ENCODE measurements at regions not wholly inside any gene's neighbourhood (a gene's known extent, or its start where the extent isn't known, plus 50 kb on each side); places are given as distances from the start of the nearest gene placed in this dataset.
"Not testable (repeated sequence)": the region's sequence is repeated elsewhere in the genome, so short reads cannot be mapped to it uniquely, and the experiment has no call there.

DNA sequence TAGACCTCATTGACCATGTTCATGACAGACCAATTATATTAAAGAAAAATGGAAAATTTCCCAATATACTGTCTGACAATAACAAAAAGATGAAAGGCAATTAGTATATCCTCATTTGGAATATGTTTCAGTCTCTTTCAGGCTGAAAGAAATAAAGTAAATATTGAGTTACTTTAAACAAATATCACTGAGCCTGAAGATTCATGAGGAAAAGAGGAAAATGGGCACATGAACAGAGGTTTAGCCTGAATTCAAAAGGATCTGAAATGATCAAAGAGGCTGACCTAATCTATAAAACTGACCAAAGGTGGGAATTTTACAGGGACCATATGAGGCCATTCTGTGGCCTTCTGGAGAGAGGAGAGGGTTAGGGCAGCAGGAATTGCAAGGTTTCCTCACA lies 771.5 kb upstream of the CDH18 start:
- H3K4me3 ChIP-seq (ENCODE audit: low read length); H3K27me3 ChIP-seq (ENCODE audit: insufficient read depth, low read length); H3K9me3 ChIP-seq (ENCODE audit: low read depth, low read length); H3K4me1 ChIP-seq (ENCODE audit: insufficient read depth, low read length): not testable (repeated sequence)

DNA sequence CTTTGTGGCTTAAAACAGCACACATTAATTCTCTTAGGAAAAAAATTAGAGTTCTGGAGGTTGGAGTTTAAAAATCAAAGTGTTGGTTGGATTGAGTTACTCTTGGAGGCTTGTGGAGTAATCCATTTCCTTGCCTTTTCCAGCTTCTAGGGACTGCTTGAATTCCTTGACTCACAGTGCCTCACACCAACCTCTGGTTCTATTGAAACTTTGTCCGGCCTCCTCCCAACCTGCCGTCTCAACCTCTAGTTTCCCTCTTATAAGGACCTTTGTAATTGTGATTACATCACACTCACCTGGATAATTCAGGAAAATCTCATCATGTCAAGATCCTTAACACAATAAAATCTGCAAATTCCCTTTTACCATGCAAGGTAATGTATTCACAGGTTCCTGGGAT lies 764.2 kb upstream of the CDH18 start:
- not testable (repeated sequence) for H3K9me3 ChIP-seq (ENCODE audit: low read depth, low read length); H3K4me3 ChIP-seq (ENCODE audit: low read length); H3K4me1 ChIP-seq (ENCODE audit: insufficient read depth, low read length)

DNA sequence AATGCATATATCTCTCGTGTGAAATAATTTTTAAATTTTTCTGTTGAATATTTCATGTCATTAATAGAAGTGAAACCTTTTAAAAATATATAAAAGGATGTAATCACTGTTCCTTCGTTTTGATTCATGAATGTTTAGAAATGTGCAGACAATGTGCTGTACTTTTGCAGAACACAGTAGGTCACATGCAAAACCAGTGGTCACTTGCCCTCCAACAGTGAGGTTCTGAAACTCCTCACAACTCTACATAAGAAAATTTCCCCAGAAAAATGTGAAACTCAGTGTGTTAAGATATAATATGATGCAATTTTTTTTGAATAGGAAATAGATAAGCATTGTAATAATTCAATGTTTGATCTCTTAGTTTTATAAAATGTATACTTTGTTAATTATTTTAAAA lies 747.7 kb upstream of the CDH18 start:
- not testable (repeated sequence) for H3K9me3 ChIP-seq (ENCODE audit: low read depth, low read length); H3K4me1 ChIP-seq (ENCODE audit: insufficient read depth, low read length); H3K27me3 ChIP-seq (ENCODE audit: insufficient read depth, low read length); H3K4me3 ChIP-seq (ENCODE audit: low read length)

More for the DNA sequence above, 764.2 kb upstream of the CDH18 start:
- H3K27me3 ChIP-seq (ENCODE audit: insufficient read depth, low read length): not testable (repeated sequence)

DNA sequence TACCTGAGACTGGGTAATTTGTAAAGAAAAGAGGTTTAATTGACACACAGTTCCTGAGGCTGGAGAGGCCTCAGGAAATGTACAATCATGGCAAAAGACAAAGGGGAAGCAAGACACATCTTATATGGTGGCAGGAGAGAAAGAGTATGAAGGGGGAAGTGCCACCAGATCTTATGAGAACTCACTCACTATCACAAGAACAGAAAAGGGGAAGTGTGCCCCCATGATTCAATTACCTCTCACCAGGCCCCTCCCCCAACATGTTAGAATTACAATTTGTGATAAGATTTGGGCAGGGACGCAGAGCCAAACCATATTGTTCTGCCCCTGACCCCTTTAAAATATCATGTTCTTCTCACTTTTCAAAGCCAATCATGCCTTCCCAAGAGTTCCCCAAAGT lies 744.2 kb upstream of the CDH18 start:
- not testable (repeated sequence) for H3K9me3 ChIP-seq (ENCODE audit: low read depth, low read length); H3K4me1 ChIP-seq (ENCODE audit: insufficient read depth, low read length); H3K27me3 ChIP-seq (ENCODE audit: insufficient read depth, low read length); H3K4me3 ChIP-seq (ENCODE audit: low read length)

DNA sequence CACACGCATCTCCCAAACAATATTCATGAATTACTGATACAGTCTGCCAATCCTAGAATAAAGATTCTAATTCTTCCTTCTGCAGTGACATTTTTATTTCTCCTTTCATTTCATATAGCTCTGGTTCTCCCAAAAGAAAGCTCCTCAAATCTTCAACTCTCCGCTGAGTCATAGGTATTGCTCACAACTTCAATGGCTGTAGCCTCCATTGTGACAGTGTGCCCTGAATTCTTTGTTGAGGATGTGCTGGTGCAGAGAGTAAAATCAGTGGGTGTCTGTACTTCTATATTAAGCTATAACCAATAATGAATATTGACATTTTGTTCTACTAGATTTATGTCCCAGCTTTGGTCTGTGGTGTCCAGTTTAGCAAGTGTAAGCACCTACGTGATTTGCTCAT lies 733.3 kb upstream of the CDH18 start:
- H3K4me3 ChIP-seq (ENCODE audit: low read length); H3K27me3 ChIP-seq (ENCODE audit: insufficient read depth, low read length); H3K9me3 ChIP-seq (ENCODE audit: low read depth, low read length); H3K4me1 ChIP-seq (ENCODE audit: insufficient read depth, low read length): not testable (repeated sequence)

DNA sequence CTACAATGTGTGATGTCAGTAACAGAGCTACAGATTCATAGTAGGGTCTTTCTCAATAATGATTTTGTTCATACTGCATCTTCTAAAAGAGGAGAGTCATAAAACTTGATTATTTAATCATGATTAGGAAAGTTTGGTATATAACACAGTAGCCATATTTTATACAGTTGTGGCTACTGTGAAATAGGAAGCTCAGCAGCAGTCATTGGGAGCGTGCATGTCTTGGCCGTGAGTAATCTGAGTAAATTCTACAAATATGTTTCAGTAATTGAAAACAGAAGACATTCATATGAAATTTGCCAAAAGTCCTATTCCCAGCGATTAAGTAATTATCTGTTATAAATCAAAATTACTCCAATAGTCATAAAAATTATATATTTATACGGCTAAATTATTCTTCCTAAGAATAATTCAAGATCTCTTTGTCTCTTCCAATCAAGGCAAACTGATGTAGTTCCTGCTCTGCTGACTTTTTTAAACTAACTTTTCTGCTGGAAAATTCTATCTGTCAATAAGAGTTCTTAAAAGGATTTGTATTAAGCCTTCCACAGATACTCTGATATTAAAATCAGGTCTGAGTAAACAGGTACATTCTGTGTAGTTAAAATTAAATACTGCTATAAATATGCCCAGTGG lies 723.6 kb upstream of the CDH18 start:
- not testable (repeated sequence) for H3K4me3 ChIP-seq (ENCODE audit: low read length); H3K27me3 ChIP-seq (ENCODE audit: insufficient read depth, low read length); H3K4me1 ChIP-seq (ENCODE audit: insufficient read depth, low read length); H3K9me3 ChIP-seq (ENCODE audit: low read depth, low read length)

DNA sequence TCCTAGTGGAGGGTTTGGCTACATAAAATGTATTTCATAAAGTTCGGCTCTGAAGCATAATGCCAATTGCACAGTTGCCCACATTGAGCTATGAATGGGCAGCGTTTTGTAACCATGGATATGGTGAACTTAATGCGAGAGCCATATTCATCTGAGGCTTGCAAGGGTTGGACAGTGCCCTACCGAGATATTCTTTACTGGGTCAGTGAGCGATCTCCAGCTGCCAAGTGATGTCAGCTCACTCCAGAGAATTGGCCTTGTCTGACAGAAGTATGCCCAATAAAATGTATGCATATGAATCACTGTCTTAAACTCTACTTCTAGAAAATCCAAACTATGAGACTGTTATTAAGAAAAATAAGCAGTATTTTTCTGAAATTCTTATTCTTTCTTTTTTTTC lies 719.6 kb upstream of the CDH18 start:
- H3K9me3 ChIP-seq (ENCODE audit: low read depth, low read length); H3K27me3 ChIP-seq (ENCODE audit: insufficient read depth, low read length); H3K4me1 ChIP-seq (ENCODE audit: insufficient read depth, low read length); H3K4me3 ChIP-seq (ENCODE audit: low read length): not testable (repeated sequence)

DNA sequence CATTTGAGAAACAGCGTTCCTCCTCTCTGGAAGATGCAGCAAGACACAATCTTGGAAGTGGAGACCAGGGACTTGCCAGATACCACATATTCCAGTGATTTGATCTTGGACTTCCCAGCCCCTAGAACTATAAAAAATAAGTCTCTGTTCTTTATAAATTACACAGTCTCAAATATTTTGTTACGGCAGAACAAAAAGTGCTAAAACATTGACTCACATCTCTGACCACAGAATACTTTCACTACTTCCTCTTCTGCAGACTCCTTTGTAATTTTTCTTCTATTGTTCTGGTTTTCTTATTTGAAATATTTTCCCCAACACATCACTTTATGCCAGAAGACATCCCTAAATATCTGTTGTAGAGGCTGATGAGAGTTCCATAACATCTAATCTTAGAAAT lies 706.1 kb upstream of the CDH18 start:
- H3K27me3 ChIP-seq (ENCODE audit: insufficient read depth, low read length): no peaks in the 10 kb centered on the region
- no peak overlapping the region for H3K4me3 ChIP-seq (ENCODE audit: low read length)
- no peaks in the 10 kb centered on the region for H3K9me3 ChIP-seq (ENCODE audit: low read depth, low read length)
- H3K4me1 ChIP-seq (ENCODE audit: insufficient read depth, low read length): no peaks in the 10 kb centered on the region

DNA sequence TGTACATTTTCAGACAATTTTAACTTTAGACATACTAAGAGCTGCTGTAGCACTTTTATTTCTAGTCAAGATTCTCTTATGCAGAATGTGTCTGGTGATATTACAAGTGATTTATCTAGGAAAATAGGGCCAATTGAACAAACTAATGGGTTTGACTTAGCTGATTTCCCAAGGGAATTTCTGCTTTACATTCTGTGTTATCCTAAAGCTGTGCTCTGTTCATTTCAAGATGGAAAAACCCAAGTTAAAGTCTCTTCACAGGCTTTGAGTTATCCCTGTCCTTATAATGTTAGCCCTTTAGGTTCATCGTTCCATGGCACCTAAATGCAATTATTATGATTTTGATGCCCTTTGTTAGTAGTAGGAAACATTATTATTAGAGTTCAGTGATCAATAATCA lies 704.9 kb upstream of the CDH18 start:
- Histone ChIP-seq H3K9me3 (ENCODE audit: low read depth, low read length) (no peaks in the 10 kb centered on the region), H3K4me3 (ENCODE audit: low read length) (no peak overlapping the region), H3K27me3 (ENCODE audit: insufficient read depth, low read length) (no peaks in the 10 kb centered on the region), H3K4me1 (ENCODE audit: insufficient read depth, low read length) (no peaks in the 10 kb centered on the region)

DNA sequence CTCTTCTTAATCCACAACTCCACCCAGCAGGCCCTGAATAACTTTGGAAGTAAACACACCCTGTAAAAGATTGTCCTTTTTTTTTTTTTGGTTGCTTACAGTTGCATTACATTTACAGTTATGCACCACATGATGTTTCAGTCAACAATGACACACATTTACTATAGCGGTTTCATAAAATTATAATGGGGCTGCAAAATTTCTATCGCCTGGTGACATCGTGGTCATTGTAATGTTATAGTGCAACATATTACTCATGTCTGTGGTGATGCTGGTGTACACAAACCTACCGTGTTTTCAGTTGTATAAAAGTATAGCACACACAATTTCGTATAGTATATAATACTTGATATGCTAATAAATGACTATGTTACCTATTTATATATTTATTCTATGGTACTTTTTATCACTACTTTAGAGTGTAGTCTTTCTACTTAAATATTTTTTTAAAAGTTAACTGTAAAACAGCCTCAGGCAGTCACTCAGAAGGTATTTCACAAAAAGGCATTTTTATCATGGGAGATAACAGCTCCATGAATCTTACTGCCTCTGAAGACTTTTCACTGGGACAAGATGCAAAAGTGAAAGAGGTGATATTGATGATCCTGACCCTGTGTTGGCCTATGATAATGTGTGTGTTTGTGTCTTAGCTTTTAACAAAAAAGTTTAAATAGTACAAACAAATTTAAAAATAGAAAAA lies 695.4 kb upstream of the CDH18 start:
- Histone ChIP-seq H3K27me3 (ENCODE audit: insufficient read depth, low read length) (no peaks in the 10 kb centered on the region), H3K4me1 (ENCODE audit: insufficient read depth, low read length) (no peaks in the 10 kb centered on the region), H3K4me3 (ENCODE audit: low read length) (no peak overlapping the region), H3K9me3 (ENCODE audit: low read depth, low read length) (no peaks in the 10 kb centered on the region)

DNA sequence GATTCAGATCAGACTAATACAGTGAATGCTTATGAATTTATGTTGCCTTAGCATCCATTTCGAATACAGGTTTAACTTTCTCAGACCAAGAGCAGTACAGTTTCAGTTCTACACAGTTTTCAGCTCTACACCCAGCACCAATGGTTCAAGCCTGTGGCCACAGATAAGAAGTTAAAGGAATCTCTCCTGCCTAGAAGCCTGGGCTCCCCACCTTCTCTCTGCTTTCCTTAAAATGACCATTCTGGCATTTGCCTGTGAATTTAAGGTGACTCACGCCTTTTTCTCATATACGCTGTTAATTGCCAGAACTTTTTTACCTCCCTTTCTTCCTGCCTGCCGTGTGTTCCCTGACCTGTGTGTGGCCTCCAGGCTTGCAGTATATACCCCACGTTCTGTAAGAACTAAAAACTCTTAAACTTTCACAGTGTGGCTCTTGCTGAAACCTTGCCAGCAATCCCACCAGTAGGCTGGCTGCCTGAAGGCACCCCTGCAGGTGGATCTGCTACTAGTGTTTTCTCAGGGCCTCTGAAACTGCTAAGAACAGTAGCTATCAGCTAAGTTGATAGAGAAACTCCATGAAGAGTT lies 692.8 kb upstream of the CDH18 start:
- Histone ChIP-seq H3K27me3 (ENCODE audit: insufficient read depth, low read length) (no peaks in the 10 kb centered on the region), H3K4me1 (ENCODE audit: insufficient read depth, low read length) (no peaks in the 10 kb centered on the region), H3K9me3 (ENCODE audit: low read depth, low read length) (no peaks in the 10 kb centered on the region), H3K4me3 (ENCODE audit: low read length) (no peak overlapping the region)

DNA sequence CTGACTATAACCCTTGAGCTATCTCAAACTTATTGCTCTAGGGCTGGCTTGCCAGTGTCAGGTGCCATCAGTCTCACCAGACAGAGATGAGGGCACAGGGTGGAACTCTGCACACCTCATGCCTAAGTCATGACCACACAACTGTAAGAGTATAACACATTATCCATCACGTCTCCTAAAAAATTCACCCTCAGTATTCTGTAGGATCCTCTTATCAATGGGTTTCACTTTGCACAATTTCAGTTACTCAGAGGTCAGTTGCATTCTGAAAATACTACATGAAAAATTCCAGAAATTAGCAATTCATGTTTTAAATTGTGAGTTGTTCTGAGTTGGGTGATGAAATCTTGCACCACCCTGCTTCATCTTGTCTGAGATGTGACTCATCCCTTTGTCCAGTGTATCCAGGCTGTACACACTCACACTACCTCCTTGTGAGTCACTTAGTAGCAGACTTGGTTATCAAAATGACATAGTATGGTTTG lies 690.9 kb upstream of the CDH18 start:
- Histone ChIP-seq H3K27me3 (ENCODE audit: insufficient read depth, low read length) (no peaks in the 10 kb centered on the region), H3K4me1 (ENCODE audit: insufficient read depth, low read length) (no peaks in the 10 kb centered on the region), H3K4me3 (ENCODE audit: low read length) (no peak overlapping the region), H3K9me3 (ENCODE audit: low read depth, low read length) (no peaks in the 10 kb centered on the region)

DNA sequence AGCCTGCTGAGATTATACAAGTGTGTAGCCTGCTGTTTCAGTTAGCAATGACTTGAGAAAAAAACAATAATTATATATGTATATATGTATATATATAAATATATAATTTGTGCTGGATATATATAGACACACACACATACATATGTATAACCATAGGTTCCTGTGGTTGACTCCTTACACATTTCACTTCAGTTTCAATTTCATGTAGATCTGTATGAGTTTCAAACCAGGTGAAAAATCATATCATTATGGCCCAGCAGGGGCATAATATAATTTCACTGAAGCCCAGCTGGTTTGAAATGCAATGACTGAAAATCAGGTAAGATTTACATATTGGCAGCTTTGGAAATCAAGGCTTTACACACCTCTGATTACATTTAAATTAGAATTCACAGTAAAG lies 690.4 kb upstream of the CDH18 start:
- Histone ChIP-seq H3K4me1 (ENCODE audit: insufficient read depth, low read length) (no peaks in the 10 kb centered on the region), H3K9me3 (ENCODE audit: low read depth, low read length) (no peaks in the 10 kb centered on the region), H3K27me3 (ENCODE audit: insufficient read depth, low read length) (no peaks in the 10 kb centered on the region), H3K4me3 (ENCODE audit: low read length) (no peak overlapping the region)

DNA sequence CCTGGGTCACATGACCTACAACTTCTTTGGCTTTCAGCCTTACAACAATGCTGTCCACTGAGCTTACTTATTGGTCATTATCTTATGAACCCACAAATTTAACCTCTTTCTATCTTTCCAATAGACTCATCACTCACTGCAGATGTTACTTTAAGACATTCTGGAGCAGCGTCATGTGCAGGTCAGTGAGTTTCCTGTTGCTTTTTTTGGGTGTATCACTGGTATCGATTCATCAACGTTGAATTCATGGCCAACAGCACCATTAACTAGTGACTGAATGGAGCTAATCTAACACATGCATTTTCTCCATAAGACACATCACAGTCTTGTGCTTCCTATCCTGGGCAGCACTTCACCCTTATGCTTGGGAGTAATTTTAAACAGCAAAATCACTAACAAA lies 672.6 kb upstream of the CDH18 start:
- H3K4me1 ChIP-seq (ENCODE audit: insufficient read depth, low read length): no peaks in the 10 kb centered on the region
- H3K9me3 ChIP-seq (ENCODE audit: low read depth, low read length): no peaks in the 10 kb centered on the region
- no peak overlapping the region for H3K4me3 ChIP-seq (ENCODE audit: low read length)
- no peaks in the 10 kb centered on the region for H3K27me3 ChIP-seq (ENCODE audit: insufficient read depth, low read length)

DNA sequence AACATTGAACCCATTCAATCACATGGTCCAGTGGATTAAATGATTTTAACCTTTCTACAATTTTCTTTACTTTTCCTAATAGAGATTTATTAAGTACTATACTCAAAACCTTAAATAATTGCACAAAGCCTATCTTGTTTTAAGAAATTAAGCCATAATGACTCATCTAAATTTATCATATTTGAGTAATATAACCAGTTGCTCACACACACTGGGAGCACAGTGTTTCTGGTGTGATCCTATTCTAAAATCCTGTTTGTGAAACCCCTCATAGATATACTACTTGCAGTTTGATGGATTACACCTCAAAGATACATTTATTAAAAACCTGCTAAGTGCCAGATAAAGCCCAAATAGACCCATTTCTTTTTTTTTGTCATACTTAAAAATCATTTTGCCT lies 668.3 kb upstream of the CDH18 start:
- Histone ChIP-seq H3K4me1 (ENCODE audit: insufficient read depth, low read length) (no peaks in the 10 kb centered on the region), H3K27me3 (ENCODE audit: insufficient read depth, low read length) (no peaks in the 10 kb centered on the region), H3K4me3 (ENCODE audit: low read length) (no peak overlapping the region), H3K9me3 (ENCODE audit: low read depth, low read length) (no peaks in the 10 kb centered on the region)

DNA sequence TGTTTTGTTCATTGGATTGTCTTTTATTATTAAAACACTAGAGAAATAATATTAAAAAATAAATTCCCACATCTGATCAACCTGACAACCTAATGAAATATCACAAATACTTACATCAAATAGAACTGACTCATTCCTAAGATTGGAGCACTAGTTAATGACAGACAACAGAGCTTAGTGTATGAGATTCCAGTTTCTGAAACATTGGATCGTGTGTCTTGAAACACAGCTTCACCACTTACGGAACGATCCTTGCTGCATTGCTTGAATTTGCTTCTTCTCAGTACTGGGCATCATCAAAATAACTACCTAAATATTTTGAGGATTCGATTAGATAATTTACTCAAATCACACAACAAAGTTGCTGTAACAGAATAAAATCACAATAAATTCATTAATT lies 667.2 kb upstream of the CDH18 start:
- Histone ChIP-seq H3K4me3 (ENCODE audit: low read length) (no peak overlapping the region), H3K9me3 (ENCODE audit: low read depth, low read length) (peaks cover 7% of the 10 kb centered on the region), H3K4me1 (ENCODE audit: insufficient read depth, low read length) (no peaks in the 10 kb centered on the region), H3K27me3 (ENCODE audit: insufficient read depth, low read length) (no peaks in the 10 kb centered on the region)

Data from mononuclear cell (primary cell).